ENCODE measurements at regions not wholly inside any gene's neighbourhood (a gene's known extent, or its start where the extent isn't known, plus 50 kb on each side); places are given as distances from the start of the nearest gene placed in this dataset.
"Not testable (repeated sequence)": the region's sequence is repeated elsewhere in the genome, so short reads cannot be mapped to it uniquely, and the experiment has no call there.

DNA sequence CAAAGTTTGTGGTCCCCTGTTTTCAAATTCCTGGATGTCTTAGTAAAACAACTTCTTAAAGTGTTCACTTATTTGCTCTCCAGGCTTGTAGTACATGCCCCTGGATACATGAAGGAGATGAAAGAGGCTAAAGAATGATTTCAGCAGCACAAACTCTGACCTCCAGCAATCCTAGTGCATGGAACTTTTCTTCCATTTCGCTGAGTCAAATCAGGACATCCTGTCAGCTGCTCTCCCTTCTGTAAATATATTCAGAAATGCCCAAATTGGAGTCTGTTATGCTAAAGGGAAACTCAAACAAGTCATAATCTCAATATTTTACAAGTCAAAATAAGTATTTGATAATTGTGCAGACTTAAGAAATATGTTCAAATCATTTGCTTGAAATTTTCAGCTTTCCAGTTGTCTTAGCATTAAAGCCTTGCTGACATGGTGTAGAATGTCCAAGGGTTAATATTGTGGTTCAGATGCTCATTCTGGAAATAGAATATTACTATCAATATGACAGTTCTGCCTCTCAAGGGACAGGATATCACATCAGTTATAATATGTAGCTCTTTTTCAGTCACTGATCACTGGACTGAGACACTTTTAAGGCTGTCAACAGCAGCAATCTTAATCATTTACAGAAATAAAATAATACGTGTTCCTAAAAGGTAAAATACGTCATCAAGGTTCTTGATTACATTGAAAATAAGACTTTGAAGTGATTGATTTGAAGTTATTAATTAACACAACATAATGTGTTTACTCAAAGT, 1157.3 kb downstream of the PLA2G4A start:
- no peak for DNase-seq

- no peak for DNase-seq
Observed at GRCh38 chr1:187987236-187987776, 1158.6 kb downstream of the PLA2G4A start.

GRCh38 chr1:187991944-187992343, 1163.2 kb downstream of the PLA2G4A start:
- no peak for DNase-seq

DNA sequence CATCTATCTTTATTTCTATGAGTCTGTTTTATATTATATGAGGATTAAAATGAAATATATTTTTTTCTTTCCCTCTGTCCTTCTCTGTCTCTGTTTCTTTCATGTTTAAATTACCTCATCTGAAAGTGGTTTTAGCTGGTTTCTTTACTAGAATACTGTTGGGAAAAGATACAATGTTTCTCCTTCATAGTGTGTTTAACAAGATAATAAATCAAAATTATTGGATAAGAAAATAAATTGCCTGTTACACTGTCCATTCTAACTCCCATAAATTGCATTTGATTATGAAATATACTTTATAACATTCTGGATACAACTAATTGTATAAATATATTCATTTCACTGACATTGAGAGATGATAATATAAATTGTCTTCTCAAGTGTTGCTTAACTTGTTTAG, 1168.0 kb downstream of the PLA2G4A start:
- no peak for DNase-seq

GRCh38 chr1:187999973-188000372, 1171.2 kb downstream of the PLA2G4A start:
- DNase-seq = peak; percentile 12 to 39

DNA sequence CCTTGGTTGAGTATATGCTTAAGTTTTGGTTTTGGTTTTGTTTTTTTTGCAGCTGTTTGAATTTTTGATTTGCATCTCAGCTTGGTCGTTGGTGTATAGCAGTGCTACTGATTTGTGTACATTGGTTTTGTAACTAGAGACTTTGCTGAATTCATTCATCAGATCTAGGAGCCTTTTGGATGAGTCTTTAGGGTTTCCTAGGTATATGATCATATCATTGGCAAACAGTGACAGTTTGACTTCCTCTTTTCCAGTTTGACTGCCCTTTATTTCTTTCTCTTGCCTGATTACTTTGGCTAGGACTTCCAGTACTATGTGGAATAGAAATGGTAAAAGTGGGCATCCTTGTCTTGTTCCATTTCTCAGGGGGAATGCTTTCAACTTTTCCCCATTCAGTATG, 1174.9 kb downstream of the PLA2G4A start:
- DNase-seq = not testable (repeated sequence)

DNA sequence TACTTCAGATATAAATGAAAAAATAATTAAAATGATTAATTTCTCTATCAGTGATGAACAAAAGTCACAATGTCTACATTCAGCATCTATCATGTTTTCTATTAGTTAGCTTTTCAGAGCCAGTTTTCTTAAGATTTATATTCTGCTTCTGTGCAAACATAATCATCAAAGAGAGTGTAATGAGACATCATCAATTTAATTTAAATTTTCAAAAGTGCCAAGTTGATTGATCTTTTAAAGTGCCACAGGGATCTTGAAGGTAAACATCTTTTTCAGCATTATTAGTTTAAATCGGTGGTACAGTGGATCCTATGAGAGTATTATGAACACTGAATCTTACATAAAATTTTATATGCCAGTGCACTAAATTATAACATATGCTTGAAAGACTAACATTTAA, 1176.1 kb downstream of the PLA2G4A start:
- no peak for DNase-seq

DNA sequence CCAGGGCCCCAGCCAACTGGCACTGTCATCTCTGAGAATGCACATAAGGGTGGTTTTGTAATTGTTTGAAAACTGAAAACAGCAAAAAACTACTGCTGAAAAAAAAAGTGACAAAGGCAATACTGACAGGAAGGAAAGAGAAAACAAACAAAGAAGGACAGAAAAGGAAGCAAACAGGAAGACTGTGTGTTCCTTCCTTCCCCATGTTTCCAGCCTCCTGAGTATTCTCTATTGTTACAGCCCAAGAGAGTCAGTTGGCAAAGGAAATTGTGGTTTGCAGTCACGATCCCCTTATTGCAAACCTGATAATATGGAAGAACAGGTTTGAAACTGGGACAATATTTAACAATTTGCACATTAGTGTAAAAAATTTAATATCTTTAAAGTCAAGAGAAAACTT, 1177.6 kb downstream of the PLA2G4A start:
- DNase-seq = peak; percentile 55 to 58

GRCh38 chr1:188013222-188013849, 1184.6 kb downstream of the PLA2G4A start:
- not testable (repeated sequence) for DNase-seq

GRCh38 chr1:188017921-188018320, 1189.2 kb downstream of the PLA2G4A start:
- no peak for DNase-seq

DNA sequence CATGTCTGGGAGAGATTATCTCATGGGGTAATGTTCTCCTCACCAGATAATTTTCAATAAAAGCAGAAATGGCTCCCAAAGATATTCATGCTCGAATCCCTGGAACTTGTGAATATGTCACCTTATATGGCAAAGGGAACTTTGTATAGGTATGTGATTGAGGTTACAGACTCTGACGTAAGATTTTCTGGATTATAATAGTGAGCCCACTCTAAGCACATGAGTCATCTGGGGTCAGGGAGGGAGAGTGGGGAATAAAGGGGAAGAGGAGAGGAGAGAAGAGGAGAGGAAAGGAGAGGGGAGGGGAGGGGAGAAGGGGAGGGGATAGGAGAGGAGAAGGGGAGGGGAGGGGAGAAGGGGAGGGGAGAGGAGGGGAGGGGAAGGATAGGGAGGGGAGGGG, 1193.9 kb downstream of the PLA2G4A start:
- no peak for DNase-seq

DNA sequence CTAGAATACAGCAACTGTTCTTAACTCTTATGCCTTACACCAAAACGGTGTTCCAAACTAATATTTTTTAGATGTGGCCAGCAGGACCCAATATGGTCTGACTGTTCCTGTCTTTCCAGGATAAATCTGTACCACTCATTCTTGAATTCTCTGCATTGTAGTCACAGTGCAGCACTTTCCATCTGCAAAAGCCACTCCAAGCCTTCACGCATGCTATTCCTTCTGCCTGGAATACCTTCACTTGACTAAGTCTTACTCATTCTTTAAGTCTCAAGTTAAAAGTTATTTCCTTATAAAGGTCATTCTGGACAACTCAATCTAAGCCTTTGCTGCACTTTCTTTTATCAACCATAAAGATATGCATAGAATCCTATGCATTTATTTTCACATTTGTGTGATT, 1194.5 kb downstream of the PLA2G4A start:
- no peak for DNase-seq

DNA sequence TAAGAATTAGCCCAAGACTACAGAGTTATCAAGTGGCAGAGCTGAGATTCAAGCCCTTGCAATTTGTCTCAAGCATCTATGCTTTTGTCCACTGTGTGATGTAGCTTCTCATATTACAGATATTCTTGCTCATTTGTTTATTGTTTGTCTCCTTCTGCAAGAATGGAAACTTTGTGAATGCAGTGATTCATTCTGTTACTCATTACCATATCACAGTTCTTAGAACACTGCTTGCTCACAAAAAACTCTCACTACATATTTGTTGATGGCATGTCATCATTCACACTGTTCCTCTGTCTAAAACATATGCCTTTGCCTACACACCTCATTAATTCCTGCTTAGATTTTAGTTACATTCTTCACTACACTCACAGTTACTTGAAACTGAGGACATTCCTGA, 1198.9 kb downstream of the PLA2G4A start:
- DNase-seq = no peak

DNA sequence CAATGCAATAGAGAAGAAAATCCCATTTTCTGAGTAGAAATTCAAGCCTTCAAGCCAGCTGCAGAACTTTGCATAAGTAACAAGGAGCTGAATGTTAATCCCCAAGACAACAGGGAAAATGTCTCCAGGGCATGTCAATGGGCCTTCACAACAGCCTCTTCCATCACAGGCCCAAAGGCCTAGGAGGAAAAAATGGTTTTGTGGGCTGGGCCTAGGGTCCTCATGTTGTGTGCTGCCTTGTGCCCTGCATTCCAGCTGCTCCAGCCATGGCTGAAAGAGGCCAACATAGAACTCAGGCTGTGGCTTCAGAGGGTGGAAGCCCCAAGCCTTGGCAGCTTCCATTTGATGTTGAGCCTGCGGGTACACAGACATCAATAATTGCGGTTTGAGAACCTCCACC, 1208.8 kb downstream of the PLA2G4A start:
- not testable (repeated sequence) for DNase-seq

GRCh38 chr1:188043536-188044245, 1214.9 kb downstream of the PLA2G4A start:
- no peak for DNase-seq

GRCh38 chr1:188050250-188050649, 1221.5 kb downstream of the PLA2G4A start:
- no peak for DNase-seq

DNA sequence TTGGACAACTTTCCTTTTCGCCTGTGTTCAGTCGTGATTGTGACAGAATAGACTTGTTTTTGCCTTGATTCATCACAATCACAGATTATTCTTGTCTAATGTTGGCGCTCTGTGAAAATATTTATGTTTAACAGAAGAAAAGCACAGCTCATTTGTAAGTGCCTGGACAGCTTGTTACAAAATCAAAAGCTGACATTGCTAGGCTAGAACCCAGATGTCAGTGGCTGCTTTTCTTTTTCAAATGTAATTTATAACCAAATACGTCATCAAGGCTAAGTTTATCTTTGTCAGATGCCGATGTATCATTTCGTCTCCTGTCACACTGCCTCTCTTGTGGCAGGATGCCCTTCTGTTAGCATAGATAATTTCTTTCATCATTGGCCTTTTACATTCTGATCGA, 1227.3 kb downstream of the PLA2G4A start:
- DNase-seq = no peak

GRCh38 chr1:188058801-188059200, 1230.1 kb downstream of the PLA2G4A start:
- DNase-seq = no peak

DNA sequence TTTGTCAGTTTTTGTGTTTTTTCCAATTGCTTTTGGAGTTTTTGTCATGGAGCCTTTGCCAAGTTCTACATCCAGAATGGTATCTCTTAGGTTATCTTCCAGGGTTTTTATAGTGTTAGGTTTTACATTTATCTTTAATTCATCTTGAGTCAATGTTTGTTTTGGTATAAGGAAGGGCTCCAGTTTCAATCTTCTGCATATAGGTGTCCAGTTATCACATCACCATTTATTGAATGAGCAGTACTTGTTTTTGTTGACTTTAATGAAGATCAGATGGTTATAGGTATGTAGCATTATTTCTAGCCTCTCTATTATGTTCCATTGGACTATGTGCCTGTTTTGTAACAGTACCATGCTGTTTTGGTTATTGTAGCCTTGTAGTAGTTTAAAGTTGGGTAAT, 1233.1 kb downstream of the PLA2G4A start:
- DNase-seq = no peak

- DNase-seq = no peak
Observed at GRCh38 chr1:188062456-188062855, 1233.7 kb downstream of the PLA2G4A start.

DNA sequence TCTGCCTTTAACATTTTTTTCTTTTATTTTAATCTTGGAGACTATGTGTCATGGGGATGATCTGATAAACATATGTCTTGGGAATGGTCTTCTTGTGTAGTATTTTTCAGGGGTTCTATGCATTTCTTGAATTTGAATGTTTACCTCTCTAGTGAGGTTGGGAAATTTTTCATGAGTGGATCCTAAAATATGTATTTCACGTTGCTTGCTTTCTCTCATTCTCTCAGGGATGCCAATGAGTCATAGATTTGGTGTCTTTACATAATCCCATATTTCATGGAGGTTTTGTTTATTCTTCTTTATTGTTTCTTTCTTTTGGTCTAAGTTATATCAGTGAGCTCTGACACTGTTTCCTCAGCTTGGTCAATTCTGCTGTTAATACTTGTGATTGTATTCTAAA, 1237.2 kb downstream of the PLA2G4A start:
- no peak for DNase-seq

DNA sequence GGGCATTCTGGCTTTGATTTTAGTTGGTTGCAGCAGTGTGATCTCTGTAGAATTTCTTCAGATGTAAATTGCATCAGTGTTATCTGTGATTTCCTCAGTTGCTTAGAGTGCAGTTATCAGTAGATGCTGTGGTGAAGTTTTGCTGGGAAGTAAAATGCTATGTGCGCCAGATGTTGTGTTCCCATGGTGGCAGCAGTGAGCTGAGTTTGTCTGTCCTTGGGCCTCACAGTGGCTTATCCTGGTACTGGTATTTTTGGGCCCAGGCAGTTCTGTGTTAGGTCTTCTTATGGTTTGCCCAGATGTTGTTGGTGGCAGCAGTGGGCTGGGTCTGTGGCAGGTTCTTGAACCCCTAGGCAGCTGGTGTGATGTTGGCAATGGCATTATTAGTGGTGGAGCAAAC, 1242.1 kb downstream of the PLA2G4A start:
- no peak for DNase-seq

- DNase-seq = no peak
Observed at GRCh38 chr1:188089015-188089414, 1260.3 kb downstream of the PLA2G4A start.

DNA sequence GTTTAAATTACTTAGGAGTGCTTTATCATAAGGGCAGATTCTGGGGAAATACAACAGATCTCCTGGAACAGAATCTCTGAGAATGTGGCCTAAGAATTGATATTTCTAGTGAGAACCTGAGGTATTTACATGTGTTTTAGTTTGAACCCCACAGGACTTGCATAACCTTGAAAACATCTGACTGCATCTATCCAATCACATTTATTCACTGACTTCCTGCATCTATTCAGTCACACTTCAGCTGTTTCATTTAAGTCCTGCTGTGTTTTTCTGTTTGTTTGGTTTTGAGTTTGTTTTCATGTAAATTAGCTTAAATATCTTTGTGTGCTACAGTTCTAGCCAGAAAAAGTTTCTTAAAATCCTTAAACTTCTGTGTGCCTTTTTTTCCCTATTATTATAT, 1260.7 kb downstream of the PLA2G4A start:
- DNase-seq = no peak
